HEK293T (cell line): ENCODE measurements at regions not wholly inside any gene's neighbourhood (a gene's known extent, or its start where the extent isn't known, plus 50 kb on each side); places are given as distances from the start of the nearest gene placed in this dataset.

Experiments used
- HDGF ChIP-seq: fragments of 450-650 bp; IDR thresholded peaks from 2 replicates; pipeline ENCODE4 v1.6.1; 2017; ENCODE audit warnings: antibody characterized with exemption, borderline replicate concordance
- SP1 ChIP-seq: fragments of 450-650 bp; IDR thresholded peaks from 2 replicates; pipeline ENCODE4 v1.6.1; 2017

DNA sequence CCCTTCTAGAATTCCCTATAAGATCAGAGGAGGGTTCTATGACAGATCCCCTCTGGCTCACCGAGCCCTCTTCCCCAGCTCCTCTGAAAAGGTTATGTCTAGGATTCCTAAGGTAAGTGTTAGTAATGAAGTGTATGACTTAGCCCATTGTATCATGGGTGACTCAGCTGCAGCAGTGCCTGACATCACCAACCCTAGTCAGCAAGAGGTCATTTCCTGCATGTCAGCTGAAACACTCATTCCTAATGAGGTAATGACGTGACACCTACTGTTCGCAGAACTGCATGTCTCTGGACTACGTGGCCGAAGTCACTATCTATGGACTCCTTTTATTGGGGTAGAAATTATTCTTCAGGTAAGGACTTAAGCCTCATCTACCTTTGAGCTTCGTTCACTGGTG, 196.1 kb upstream of the MYT1L start:
- TF ChIP-seq HDGF: no peak
- no peak for TF ChIP-seq SP1
